HEK293T (cell line): ENCODE measurements at regions not wholly inside any gene's neighbourhood (a gene's known extent, or its start where the extent isn't known, plus 50 kb on each side); places are given as distances from the start of the nearest gene placed in this dataset.

ENCODE experiments used
- ARNT ChIP-seq: fragments of 450-650 bp; IDR thresholded peaks from 2 replicates; pipeline ENCODE4 v1.6.1; 2017; ENCODE audit warnings: mild to moderate bottlenecking
- BHLHE40 ChIP-seq: fragments of 450-650 bp; IDR thresholded peaks from 2 replicates; pipeline ENCODE4 v1.6.1; 2016; ENCODE audit warnings: mild to moderate bottlenecking, moderate library complexity, borderline replicate concordance
- CTBP1 ChIP-seq: fragments of 450-650 bp; IDR thresholded peaks from 2 replicates; pipeline ENCODE4 v1.6.1; 2016; ENCODE audit warnings: borderline replicate concordance
- FOXA1 ChIP-seq: fragments of 450-650 bp; IDR thresholded peaks from 2 replicates; pipeline ENCODE4 v1.6.1; 2016; ENCODE audit warnings: mild to moderate bottlenecking
- FOXK2 ChIP-seq: fragments of 450-650 bp; IDR thresholded peaks from 2 replicates; pipeline ENCODE4 v1.6.1; 2016; ENCODE audit warnings: mild to moderate bottlenecking
- FOXM1 ChIP-seq: fragments of 450-650 bp; IDR thresholded peaks from 2 replicates; pipeline ENCODE4 v1.6.1; 2017; ENCODE audit warnings: mild to moderate bottlenecking, borderline replicate concordance
- LEF1 ChIP-seq: fragments of 450-650 bp; IDR thresholded peaks from 2 replicates; pipeline ENCODE4 v1.6.1; 2017; ENCODE audit warnings: mild to moderate bottlenecking, borderline replicate concordance
- NFRKB ChIP-seq: fragments of 450-650 bp; IDR thresholded peaks from 2 replicates; pipeline ENCODE4 v1.6.1; 2016; ENCODE audit warnings: mild to moderate bottlenecking, moderate library complexity
- SP1 ChIP-seq: fragments of 450-650 bp; IDR thresholded peaks from 2 replicates; pipeline ENCODE4 v1.6.1; 2017
- SUZ12 ChIP-seq: fragments of 450-650 bp; IDR thresholded peaks from 2 replicates; pipeline ENCODE4 v1.6.1; 2016; ENCODE audit warnings: mild to moderate bottlenecking
- TARDBP ChIP-seq: fragments of 450-650 bp; IDR thresholded peaks from 2 replicates; pipeline ENCODE4 v1.6.1; 2016
- TF ChIP-seq, protein P1 (sequence below): fragments of 450-650 bp; IDR thresholded peaks from 2 replicates; pipeline ENCODE4 v1.6.1; 2016

DNA sequence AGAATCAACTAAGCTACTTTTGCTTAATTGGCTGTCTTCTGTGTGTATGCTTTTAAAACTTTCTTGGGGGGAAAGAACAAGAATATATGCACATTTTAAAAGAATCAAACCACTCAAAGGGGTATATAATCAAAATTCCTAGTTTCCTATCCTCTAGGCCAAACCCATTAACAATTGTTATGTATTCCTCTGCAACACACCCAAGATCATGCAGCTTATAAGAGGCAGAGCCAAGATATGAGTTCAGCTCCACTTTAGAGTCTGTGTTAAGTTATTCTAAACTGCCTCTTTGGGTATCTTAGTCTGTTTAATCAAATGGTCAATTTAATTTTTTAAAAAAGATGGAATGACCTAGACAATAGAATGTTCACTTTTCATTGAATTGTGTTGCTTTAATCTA lies 326.1 kb upstream of the IL12A start:
- no peak for TF ChIP-seq FOXK2
- no peak for TF ChIP-seq TARDBP
- TF ChIP-seq SUZ12, result no peak
- TF ChIP-seq, protein P1, sequence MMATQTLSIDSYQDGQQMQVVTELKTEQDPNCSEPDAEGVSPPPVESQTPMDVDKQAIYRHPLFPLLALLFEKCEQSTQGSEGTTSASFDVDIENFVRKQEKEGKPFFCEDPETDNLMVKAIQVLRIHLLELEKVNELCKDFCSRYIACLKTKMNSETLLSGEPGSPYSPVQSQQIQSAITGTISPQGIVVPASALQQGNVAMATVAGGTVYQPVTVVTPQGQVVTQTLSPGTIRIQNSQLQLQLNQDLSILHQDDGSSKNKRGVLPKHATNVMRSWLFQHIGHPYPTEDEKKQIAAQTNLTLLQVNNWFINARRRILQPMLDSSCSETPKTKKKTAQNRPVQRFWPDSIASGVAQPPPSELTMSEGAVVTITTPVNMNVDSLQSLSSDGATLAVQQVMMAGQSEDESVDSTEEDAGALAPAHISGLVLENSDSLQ, result no peak
- TF ChIP-seq FOXA1, result no peak
- TF ChIP-seq NFRKB, result no peak
- no peak for TF ChIP-seq BHLHE40
- TF ChIP-seq LEF1, result no peak
- TF ChIP-seq SP1, result no peak
- no peak for TF ChIP-seq FOXM1
- TF ChIP-seq ARNT, result no peak
- TF ChIP-seq CTBP1, result no peak
